ENCODE measurements at regions not wholly inside any gene's neighbourhood (a gene's known extent, or its start where the extent isn't known, plus 50 kb on each side); places are given as distances from the start of the nearest gene placed in this dataset.

- Histone ChIP-seq H3K4me1 (no peaks in the 10 kb centered on the region), H3K9me3 (no peaks in the 10 kb centered on the region), H3K27ac (no peak overlapping the region), H3K36me3 (no peaks in the 10 kb centered on the region), H3K4me3 (no peak overlapping the region), H3K27me3 (no peaks in the 10 kb centered on the region)
- DNase-seq = no peak
- TF ChIP-seq CTCF (IDR thresholded peaks at IDR 0.05) (no peak), POLR2AphosphoS5 (IDR thresholded peaks at IDR 0.05) (no peak), EP300 (IDR thresholded peaks at IDR 0.05; ENCODE audit: low read depth) (no peak), POLR2A (IDR thresholded peaks at IDR 0.05) (no peak)
- intact Hi-C loops (cut with DNase I; ENCODE audit: low total_unique reads) = no loop called here
- 66% methylated on average over 4 of the region's 4 CpGs; no CpG with 5 or more reads in 1 of the 2 donors for WGBS, 2 donors (ENCODE audit: low coverage in 1 of 2)
- in situ Hi-C loops (cut with MboI; ENCODE audit: low pct_ligation_motif_present in 1 of 4, low pct_unique_long_range_greater_than_20kb in 1 of 4, low sequenced_read_pairs in 3 of 4) = no loop called here
Measured at GRCh38 chr12:107967170-107967569, 161.9 kb upstream of the WSCD2 start.

GRCh38 chr12:107973950-107974349 lies 155.1 kb upstream of the WSCD2 start:
- peaks cover 0 to 8% of the 10 kb centered on the region in 2 donors for H3K9me3 ChIP-seq
- TF ChIP-seq CTCF (IDR thresholded peaks at IDR 0.05) (no peak), POLR2AphosphoS5 (IDR thresholded peaks at IDR 0.05) (no peak), POLR2A (IDR thresholded peaks at IDR 0.05) (no peak), EP300 (IDR thresholded peaks at IDR 0.05; ENCODE audit: low read depth) (no peak)
- H3K27ac ChIP-seq = no peak overlapping the region
- no peaks in the 10 kb centered on the region for H3K27me3 ChIP-seq
- H3K36me3 ChIP-seq = no peaks in the 10 kb centered on the region
- no peaks in the 10 kb centered on the region for H3K4me1 ChIP-seq
- in situ Hi-C loops (cut with MboI; ENCODE audit: low pct_ligation_motif_present in 1 of 4, low pct_unique_long_range_greater_than_20kb in 1 of 4, low sequenced_read_pairs in 3 of 4) (no loop called here), intact Hi-C loops (cut with DNase I; ENCODE audit: low total_unique reads) (no loop called here)
- H3K4me3 ChIP-seq = no peak overlapping the region
- DNase-seq = no peak

GRCh38 chr12:107976331-107976730 lies 152.8 kb upstream of the WSCD2 start:
- in situ Hi-C loops (cut with MboI; ENCODE audit: low pct_ligation_motif_present in 1 of 4, low pct_unique_long_range_greater_than_20kb in 1 of 4, low sequenced_read_pairs in 3 of 4) = no loop called here
- peaks cover 0 to 8% of the 10 kb centered on the region in 2 donors for H3K9me3 ChIP-seq

GRCh38 chr12:107978201-107978600 lies 150.9 kb upstream of the WSCD2 start:
- 41 to 53% methylated on average over 5 of the region's 5 CpGs for WGBS, 2 donors (ENCODE audit: low coverage in 1 of 2)
- Histone ChIP-seq H3K27me3 (no peaks in the 10 kb centered on the region), H3K4me3 (no peak overlapping the region), H3K9me3 (peaks cover 0 to 8% of the 10 kb centered on the region in 2 donors), H3K4me1 (no peaks in the 10 kb centered on the region), H3K27ac (no peak overlapping the region), H3K36me3 (no peaks in the 10 kb centered on the region)
- intact Hi-C loops (cut with DNase I; ENCODE audit: low total_unique reads) = no loop called here
- in situ Hi-C loops (cut with MboI; ENCODE audit: low pct_ligation_motif_present in 1 of 4, low pct_unique_long_range_greater_than_20kb in 1 of 4, low sequenced_read_pairs in 3 of 4) = no loop called here
- DNase-seq = no peak
- TF ChIP-seq POLR2AphosphoS5 (IDR thresholded peaks at IDR 0.05) (no peak), CTCF (IDR thresholded peaks at IDR 0.05) (no peak), EP300 (IDR thresholded peaks at IDR 0.05; ENCODE audit: low read depth) (no peak), POLR2A (IDR thresholded peaks at IDR 0.05) (no peak)

More at GRCh38 chr12:107976331-107976730, 152.8 kb upstream of the WSCD2 start:
- Histone ChIP-seq H3K4me1 (no peaks in the 10 kb centered on the region), H3K4me3 (no peak overlapping the region), H3K27me3 (no peaks in the 10 kb centered on the region), H3K27ac (no peak overlapping the region), H3K36me3 (no peaks in the 10 kb centered on the region)
- intact Hi-C loops (cut with DNase I; ENCODE audit: low total_unique reads) = no loop called here
- TF ChIP-seq POLR2AphosphoS5 (IDR thresholded peaks at IDR 0.05) (no peak), POLR2A (IDR thresholded peaks at IDR 0.05) (no peak), EP300 (IDR thresholded peaks at IDR 0.05; ENCODE audit: low read depth) (no peak), CTCF (IDR thresholded peaks at IDR 0.05) (no peak)
- DNase-seq = no peak
